LNCAP (cell line): ENCODE measurements at regions not wholly inside any gene's neighbourhood (a gene's known extent, or its start where the extent isn't known, plus 50 kb on each side); places are given as distances from the start of the nearest gene placed in this dataset.

Experiments used
- TF ChIP-seq, protein P1 (sequence below): fragments of 450-650 bp; IDR thresholded peaks from 2 replicates; pipeline ENCODE4 v1.5.1; 2017; ENCODE audit warnings: mild to moderate bottlenecking

DNA sequence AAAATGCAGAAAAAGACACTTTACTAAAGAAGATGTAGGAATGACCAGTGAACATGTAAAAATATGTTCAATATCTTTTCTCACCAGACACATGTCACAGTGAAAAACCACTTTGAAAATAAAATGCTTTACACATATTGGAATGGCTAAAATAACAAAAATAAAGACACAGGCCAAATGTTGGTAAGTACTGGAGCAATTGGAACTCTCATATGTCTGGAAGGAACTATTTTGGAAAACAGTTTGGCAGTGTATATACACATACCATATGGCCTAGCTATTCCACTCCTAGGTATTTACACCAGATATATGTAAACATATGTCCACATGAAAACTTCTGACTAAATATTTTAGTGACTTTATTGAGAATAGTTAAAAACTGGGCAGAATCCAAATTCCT, 927.2 kb downstream of the BRINP3 start:
- TF ChIP-seq, protein P1, sequence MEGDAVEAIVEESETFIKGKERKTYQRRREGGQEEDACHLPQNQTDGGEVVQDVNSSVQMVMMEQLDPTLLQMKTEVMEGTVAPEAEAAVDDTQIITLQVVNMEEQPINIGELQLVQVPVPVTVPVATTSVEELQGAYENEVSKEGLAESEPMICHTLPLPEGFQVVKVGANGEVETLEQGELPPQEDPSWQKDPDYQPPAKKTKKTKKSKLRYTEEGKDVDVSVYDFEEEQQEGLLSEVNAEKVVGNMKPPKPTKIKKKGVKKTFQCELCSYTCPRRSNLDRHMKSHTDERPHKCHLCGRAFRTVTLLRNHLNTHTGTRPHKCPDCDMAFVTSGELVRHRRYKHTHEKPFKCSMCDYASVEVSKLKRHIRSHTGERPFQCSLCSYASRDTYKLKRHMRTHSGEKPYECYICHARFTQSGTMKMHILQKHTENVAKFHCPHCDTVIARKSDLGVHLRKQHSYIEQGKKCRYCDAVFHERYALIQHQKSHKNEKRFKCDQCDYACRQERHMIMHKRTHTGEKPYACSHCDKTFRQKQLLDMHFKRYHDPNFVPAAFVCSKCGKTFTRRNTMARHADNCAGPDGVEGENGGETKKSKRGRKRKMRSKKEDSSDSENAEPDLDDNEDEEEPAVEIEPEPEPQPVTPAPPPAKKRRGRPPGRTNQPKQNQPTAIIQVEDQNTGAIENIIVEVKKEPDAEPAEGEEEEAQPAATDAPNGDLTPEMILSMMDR = no peak

DNA sequence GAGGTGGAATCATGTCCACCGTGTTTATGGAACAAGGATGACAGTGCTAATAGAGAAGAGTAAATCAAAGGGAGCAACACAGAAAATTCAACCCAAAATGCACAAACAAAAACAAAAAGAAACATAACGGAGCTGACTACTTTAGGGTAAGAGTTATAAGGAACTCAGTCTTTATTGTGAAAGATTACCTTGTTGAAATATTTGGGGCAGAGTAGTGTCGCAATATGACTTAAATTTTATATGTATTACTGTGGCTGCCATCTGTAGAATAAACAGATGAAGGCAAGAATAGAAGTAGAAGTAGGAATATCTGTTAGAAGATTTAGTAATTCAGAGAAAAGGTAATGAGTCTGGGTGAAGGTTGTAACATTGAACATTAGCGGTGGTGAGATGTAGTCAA, 913.9 kb downstream of the BRINP3 start:
- TF ChIP-seq, protein P1 = no peak

DNA sequence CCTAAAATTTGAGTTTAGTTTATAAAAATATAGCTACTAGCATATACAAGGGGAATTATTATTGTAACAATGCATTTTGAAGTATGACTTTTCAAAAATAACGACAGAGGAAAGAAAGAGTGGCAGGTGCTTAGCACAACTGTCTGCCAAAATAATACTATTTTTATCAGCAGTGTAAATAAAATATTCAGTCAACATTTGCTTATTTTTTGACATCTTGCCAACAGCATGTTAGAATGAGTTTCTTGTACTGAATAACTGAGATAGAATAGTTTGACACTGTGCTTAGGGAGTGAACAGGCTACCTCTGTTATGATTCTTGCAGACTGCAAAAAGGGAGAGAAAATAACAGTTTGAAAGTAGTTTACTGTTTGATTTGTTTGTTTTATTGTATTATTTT, 909.8 kb downstream of the BRINP3 start:
- TF ChIP-seq, protein P1 = no peak

DNA sequence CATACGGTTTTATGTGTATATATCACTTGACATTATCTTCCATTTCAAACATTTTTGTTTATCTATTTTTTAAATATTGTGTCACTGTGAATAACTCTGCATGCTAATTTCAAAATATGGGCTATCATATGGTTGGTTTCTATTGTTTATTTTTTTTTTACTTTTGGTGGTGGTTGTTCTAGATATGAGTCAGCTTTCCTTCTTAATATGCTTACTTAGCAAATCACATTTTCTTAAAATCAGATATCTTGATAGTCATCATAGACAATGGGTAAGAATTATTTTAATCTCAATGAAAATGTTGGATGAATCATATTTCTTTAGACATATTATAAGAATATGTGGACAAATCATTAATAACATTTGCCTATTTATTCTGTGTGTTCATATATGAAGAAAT, 881.5 kb downstream of the BRINP3 start:
- TF ChIP-seq, protein P1 = no peak

DNA sequence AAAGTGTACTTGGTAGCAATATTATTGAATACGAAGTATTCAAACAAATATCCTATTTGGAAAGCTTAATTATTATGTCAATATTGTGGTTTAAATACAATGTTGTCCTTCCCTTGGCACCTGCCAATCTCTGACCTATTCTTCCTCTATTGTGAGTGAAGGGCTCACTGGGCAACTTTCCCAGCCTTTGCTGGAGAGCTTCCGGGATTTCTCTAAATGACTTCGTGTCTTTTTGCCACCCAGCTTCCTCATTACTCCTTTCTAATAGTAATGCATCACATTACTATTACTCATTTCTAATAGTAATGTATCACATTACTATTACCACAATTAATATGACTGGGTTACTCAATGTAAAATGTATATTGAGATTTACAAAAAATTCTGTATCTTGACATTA, 880.6 kb downstream of the BRINP3 start:
- TF ChIP-seq, protein P1 = no peak

DNA sequence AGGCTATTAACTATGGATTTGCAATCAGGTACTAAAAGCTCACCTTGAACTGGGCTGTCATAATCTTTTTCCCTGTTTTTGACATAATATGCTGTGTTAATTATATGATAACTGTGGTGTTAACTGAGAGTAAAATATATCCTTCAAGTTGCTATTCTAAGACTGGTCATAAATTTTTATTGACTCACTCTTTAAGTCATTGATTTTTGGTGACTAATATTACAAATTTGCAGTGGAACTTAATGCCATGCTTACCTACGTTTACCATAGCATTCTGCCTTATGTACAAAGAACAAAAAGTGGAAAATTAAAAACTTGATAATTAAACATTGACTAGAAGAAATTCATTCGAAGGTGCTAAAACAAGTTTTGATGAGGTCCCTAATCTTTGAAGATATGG, 872.4 kb downstream of the BRINP3 start:
- TF ChIP-seq, protein P1 = no peak

DNA sequence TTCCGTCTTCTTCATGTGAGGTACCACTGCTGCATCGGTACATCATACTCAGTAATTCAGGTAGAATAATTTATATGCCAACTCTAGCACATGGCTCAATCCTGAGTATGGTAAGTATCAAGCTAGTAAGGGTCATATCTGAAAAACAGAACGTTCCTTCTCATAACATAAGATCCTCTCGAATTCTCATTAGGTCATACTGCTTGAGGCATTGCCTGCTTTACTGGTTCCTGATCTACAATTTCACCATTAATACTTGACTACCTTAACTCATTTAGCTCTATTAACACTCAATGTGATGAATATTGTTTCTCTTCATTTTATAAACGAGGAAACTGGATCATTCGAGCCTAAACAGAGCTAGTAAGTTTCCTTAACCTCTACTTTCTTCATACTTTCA, 871.6 kb downstream of the BRINP3 start:
- TF ChIP-seq, protein P1 = no peak

DNA sequence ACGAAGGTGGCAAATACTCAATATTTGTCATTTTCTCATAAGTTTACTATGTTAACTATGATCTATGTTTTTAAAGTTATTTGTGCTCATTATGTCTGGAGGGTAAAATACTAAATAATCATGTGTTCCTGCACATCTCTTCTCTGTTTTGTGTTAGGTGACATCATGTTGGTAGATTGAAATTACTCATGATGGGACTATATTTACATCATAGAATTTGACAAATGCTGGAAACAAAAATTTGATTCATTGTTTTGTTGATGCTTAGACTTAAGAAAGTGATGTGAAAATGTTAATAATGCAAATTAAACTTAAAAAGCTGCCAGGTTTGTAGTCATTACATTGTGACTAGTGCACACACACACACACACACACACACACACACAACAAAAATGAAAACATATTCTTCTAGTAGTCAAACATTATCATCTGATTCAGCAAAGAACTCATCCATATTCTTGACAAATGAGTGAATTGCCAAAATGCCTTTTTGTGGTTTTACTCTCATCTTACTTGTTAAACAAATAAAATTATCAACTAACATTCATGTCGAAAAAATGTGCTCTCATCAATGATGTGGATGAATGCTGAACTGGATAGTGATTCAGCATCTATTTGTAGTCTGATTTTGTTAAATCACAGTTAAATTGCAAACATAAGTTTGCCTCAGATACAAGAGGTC, 870.7 kb downstream of the BRINP3 start:
- TF ChIP-seq, protein P1 = no peak
